Glomerular endothelial cell (primary cell): ENCODE measurements at regions not wholly inside any gene's neighbourhood (a gene's known extent, or its start where the extent isn't known, plus 50 kb on each side); places are given as distances from the start of the nearest gene placed in this dataset.
A peak's percentile ranks its signal among the peaks of the same experiment; 100 is the strongest.
"Not testable (repeated sequence)": the region's sequence is repeated elsewhere in the genome, so short reads cannot be mapped to it uniquely, and the experiment has no call there.

Experiments
- DNase-seq: peaks from one replicate; pipeline ENCODE4 v3.0.0-alpha.2; 2011; ENCODE audit warnings: low read depth, low spot score; ENCODE audit errors: extremely low read depth

- DNase-seq = no peak
Measured at GRCh38 chr12:70008944-70009343, 183.9 kb downstream of the MYRFL start.

- no peak for DNase-seq
Measured at GRCh38 chr12:70011353-70011752, 186.3 kb downstream of the MYRFL start.

- DNase-seq = not testable (repeated sequence)
Measured at GRCh38 chr12:70013016-70013415, 188.0 kb downstream of the MYRFL start.

- DNase-seq = no peak
Measured at GRCh38 chr12:70028515-70028914, 203.5 kb downstream of the MYRFL start.

GRCh38 chr12:70028918-70029317, 203.9 kb downstream of the MYRFL start:
- DNase-seq = no peak

GRCh38 chr12:70031046-70031445, 206.0 kb downstream of the MYRFL start:
- DNase-seq = no peak

GRCh38 chr12:70032076-70032475, 207.0 kb downstream of the MYRFL start:
- no peak for DNase-seq

- no peak for DNase-seq
Measured at GRCh38 chr12:70033310-70033709, 208.3 kb downstream of the MYRFL start.

GRCh38 chr12:70040141-70040540, 203.1 kb upstream of the CNOT2 start:
- peak; percentile 27 for DNase-seq

GRCh38 chr12:70042675-70043074, 200.6 kb upstream of the CNOT2 start:
- no peak for DNase-seq

GRCh38 chr12:70043490-70044138, 199.6 kb upstream of the CNOT2 start:
- DNase-seq = no peak

- no peak for DNase-seq
Measured at GRCh38 chr12:70044167-70044566, 199.1 kb upstream of the CNOT2 start.

GRCh38 chr12:70045036-70045435, 198.2 kb upstream of the CNOT2 start:
- DNase-seq = no peak

GRCh38 chr12:70045514-70045913, 197.7 kb upstream of the CNOT2 start:
- DNase-seq = no peak

GRCh38 chr12:70048521-70049250, 194.5 kb upstream of the CNOT2 start:
- DNase-seq = no peak

- no peak for DNase-seq
Measured at GRCh38 chr12:70049596-70050360, 193.5 kb upstream of the CNOT2 start.

GRCh38 chr12:70052476-70052875, 190.8 kb upstream of the CNOT2 start:
- no peak for DNase-seq

GRCh38 chr12:70052931-70053497, 190.2 kb upstream of the CNOT2 start:
- peak; percentile 16 for DNase-seq

GRCh38 chr12:70059373-70059772, 183.9 kb upstream of the CNOT2 start:
- DNase-seq = no peak

- no peak for DNase-seq
Measured at GRCh38 chr12:70060634-70061033, 182.6 kb upstream of the CNOT2 start.

GRCh38 chr12:70068743-70069142, 174.5 kb upstream of the CNOT2 start:
- no peak for DNase-seq
